ENCODE measurements at regions not wholly inside any gene's neighbourhood (a gene's known extent, or its start where the extent isn't known, plus 50 kb on each side); places are given as distances from the start of the nearest gene placed in this dataset.

DNA sequence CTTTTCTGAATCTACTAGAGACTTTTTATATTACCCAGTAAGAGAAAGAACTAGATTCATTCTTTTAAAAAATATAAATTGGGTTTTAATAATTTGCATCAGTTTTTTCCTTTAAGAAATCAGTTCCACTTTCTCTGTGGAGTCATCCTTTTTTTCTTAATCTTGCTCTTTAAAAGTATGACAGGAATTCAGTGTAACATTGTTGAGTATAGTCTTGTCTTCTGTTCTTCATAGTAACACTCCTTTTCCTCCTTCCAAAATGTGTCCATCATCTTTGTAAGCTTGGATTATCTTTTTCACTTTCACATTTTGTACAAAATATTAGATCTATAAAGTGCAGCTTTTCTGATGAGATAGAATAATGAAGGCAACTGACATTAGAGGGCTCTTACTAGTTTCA lies 135.4 kb downstream of the HAUS1 start:
- no peak for TF ChIP-seq SIN3A (IDR thresholded peaks at IDR 0.05; ENCODE audit: borderline replicate concordance, insufficient read depth, low read length)
- TF ChIP-seq POLR2AphosphoS5 (IDR thresholded peaks at IDR 0.05; ENCODE audit: low read depth, low read length), result no peak
- TF ChIP-seq FOXP2 (optimal IDR thresholded peaks at IDR 0.05; ENCODE audit: borderline replicate concordance, extremely low read depth, extremely low read length, insufficient read depth), result no peak
- no peak for TF ChIP-seq TAF1 (IDR thresholded peaks at IDR 0.05; ENCODE audit: borderline replicate concordance, insufficient read depth, low read length)
- TF ChIP-seq, protein P1, sequence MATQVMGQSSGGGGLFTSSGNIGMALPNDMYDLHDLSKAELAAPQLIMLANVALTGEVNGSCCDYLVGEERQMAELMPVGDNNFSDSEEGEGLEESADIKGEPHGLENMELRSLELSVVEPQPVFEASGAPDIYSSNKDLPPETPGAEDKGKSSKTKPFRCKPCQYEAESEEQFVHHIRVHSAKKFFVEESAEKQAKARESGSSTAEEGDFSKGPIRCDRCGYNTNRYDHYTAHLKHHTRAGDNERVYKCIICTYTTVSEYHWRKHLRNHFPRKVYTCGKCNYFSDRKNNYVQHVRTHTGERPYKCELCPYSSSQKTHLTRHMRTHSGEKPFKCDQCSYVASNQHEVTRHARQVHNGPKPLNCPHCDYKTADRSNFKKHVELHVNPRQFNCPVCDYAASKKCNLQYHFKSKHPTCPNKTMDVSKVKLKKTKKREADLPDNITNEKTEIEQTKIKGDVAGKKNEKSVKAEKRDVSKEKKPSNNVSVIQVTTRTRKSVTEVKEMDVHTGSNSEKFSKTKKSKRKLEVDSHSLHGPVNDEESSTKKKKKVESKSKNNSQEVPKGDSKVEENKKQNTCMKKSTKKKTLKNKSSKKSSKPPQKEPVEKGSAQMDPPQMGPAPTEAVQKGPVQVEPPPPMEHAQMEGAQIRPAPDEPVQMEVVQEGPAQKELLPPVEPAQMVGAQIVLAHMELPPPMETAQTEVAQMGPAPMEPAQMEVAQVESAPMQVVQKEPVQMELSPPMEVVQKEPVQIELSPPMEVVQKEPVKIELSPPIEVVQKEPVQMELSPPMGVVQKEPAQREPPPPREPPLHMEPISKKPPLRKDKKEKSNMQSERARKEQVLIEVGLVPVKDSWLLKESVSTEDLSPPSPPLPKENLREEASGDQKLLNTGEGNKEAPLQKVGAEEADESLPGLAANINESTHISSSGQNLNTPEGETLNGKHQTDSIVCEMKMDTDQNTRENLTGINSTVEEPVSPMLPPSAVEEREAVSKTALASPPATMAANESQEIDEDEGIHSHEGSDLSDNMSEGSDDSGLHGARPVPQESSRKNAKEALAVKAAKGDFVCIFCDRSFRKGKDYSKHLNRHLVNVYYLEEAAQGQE (IDR thresholded peaks at IDR 0.05; ENCODE audit: insufficient read depth in 1 of 2, low read depth in 2 of 2, low read length in 2 of 2), result no peak

DNA sequence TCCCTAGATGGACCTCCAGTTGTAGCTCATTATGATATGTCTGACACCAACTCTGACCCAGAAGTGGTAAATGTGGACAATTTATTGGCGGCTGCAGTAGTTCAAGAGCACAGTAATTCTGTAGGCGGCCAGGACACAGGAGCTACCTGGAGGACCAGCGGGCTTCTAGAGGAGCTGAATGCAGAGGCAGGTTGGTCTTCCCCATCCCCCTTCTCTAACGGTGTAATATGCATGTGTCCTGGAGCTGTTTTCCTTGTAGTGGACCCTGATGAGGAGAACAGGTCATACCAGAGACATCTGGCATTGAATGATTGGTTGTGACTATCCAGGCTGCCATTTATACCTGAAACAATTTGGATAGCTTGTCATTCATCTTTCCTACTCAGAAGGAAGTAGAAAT lies 135.8 kb downstream of the HAUS1 start:
- TF ChIP-seq FOXP2 (optimal IDR thresholded peaks at IDR 0.05; ENCODE audit: borderline replicate concordance, extremely low read depth, extremely low read length, insufficient read depth) (no peak), POLR2AphosphoS5 (IDR thresholded peaks at IDR 0.05; ENCODE audit: low read depth, low read length) (no peak), TAF1 (IDR thresholded peaks at IDR 0.05; ENCODE audit: borderline replicate concordance, insufficient read depth, low read length) (no peak), SIN3A (IDR thresholded peaks at IDR 0.05; ENCODE audit: borderline replicate concordance, insufficient read depth, low read length) (no peak)
- TF ChIP-seq, protein P1 (IDR thresholded peaks at IDR 0.05; ENCODE audit: insufficient read depth in 1 of 2, low read depth in 2 of 2, low read length in 2 of 2), result no peak

DNA sequence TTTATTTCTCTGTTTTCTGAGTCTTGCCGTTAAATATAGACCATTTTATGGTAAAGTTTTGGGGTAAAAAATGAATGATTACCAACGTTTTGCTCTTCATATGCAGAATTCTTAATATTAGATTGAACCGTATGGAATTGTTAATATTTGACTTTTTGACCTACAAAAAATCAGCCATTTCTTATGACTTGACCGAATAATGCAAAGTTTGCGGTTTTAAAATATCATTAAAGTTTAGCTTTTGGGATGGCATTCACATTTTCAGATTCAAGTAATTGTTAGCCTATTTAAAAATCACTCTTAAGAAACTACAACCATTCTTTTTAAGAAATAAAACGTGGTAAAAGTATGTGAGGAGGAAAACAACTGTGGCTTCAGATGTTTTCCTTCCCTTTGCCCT lies 138.0 kb downstream of the HAUS1 start:
- no peak for TF ChIP-seq TAF1 (IDR thresholded peaks at IDR 0.05; ENCODE audit: borderline replicate concordance, insufficient read depth, low read length)
- TF ChIP-seq FOXP2 (optimal IDR thresholded peaks at IDR 0.05; ENCODE audit: borderline replicate concordance, extremely low read depth, extremely low read length, insufficient read depth), result no peak
- TF ChIP-seq SIN3A (IDR thresholded peaks at IDR 0.05; ENCODE audit: borderline replicate concordance, insufficient read depth, low read length), result no peak
- no peak for TF ChIP-seq POLR2AphosphoS5 (IDR thresholded peaks at IDR 0.05; ENCODE audit: low read depth, low read length)
- TF ChIP-seq, protein P1 (IDR thresholded peaks at IDR 0.05; ENCODE audit: insufficient read depth in 1 of 2, low read depth in 2 of 2, low read length in 2 of 2), result no peak

DNA sequence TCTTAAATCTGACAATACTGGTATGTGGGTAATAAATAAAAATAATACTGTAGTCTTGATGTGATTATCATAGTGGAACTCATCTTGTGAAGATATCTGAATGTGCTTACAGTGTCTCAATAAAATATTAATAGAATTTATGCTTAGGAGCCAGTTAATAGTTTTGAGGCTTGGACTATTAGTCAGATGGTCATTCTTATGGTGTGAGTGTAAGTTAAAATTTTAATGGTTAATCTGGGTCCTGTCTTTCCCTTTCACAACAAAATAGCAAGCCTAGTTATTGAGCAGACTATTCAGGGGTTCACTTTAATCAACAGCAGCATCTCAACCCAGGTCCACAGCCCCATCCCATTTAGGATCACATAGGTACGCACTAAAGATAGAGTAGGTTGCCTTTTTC lies 138.9 kb downstream of the HAUS1 start:
- TF ChIP-seq, protein P1 (IDR thresholded peaks at IDR 0.05; ENCODE audit: insufficient read depth in 1 of 2, low read depth in 2 of 2, low read length in 2 of 2), result no peak
- TF ChIP-seq POLR2AphosphoS5 (IDR thresholded peaks at IDR 0.05; ENCODE audit: low read depth, low read length), result no peak
- TF ChIP-seq TAF1 (IDR thresholded peaks at IDR 0.05; ENCODE audit: borderline replicate concordance, insufficient read depth, low read length), result no peak

DNA sequence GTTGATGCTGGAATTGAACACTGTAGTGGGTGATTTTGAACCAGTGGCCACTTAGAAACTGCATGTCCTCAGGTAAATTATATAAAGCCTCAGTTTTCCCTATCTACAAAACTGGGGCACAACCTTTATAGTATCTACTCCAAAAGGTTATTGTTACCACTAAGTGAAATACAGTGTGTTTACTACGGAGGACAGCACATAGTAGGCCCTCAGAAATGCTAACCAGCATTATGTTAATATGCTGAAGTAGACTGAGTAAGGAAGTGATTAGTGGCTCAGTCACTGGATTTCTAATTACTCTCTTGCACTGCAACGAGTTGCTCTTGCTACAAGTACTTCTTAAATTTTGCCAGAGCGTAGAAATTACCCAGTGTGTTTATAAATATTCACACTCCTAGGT lies 139.5 kb downstream of the HAUS1 start:
- TF ChIP-seq POLR2AphosphoS5 (IDR thresholded peaks at IDR 0.05; ENCODE audit: low read depth, low read length), result no peak
- no peak for TF ChIP-seq TAF1 (IDR thresholded peaks at IDR 0.05; ENCODE audit: borderline replicate concordance, insufficient read depth, low read length)
- no peak for TF ChIP-seq SIN3A (IDR thresholded peaks at IDR 0.05; ENCODE audit: borderline replicate concordance, insufficient read depth, low read length)
- TF ChIP-seq, protein P1 (IDR thresholded peaks at IDR 0.05; ENCODE audit: insufficient read depth in 1 of 2, low read depth in 2 of 2, low read length in 2 of 2), result no peak
- no peak for TF ChIP-seq FOXP2 (optimal IDR thresholded peaks at IDR 0.05; ENCODE audit: borderline replicate concordance, extremely low read depth, extremely low read length, insufficient read depth)

Data from PFSK-1 (cell line).